H7 (cell line): ENCODE measurements at regions not wholly inside any gene's neighbourhood (a gene's known extent, or its start where the extent isn't known, plus 50 kb on each side); places are given as distances from the start of the nearest gene placed in this dataset.

Experiments used
- DNase-seq: peaks from one replicate; pipeline ENCODE4 v3.0.0; 2012
- H3K27me3 ChIP-seq: 2 replicates; pipeline ENCODE4 v1.6.0; 2011; ENCODE audit warnings: mild to moderate bottlenecking, low read length; ENCODE audit not compliant: control insufficient read depth, insufficient read depth
- H3K36me3 ChIP-seq: replicated peaks from 2 replicates; pipeline ENCODE4 v1.5.1; 2011; ENCODE audit warnings: low read length; ENCODE audit not compliant: control insufficient read depth, insufficient read depth
- H3K4me3 ChIP-seq: 2 replicates; pipeline ENCODE4 v1.5.1; 2011; ENCODE audit warnings: low read depth, mild to moderate bottlenecking, control low read depth, low read length, moderate library complexity; ENCODE audit not compliant: insufficient read depth

GRCh38 chr3:177473184-177473583, 275.9 kb upstream of the TBL1XR1 start:
- DNase-seq = no peak
- no peak overlapping the region for H3K4me3 ChIP-seq
- no peaks in the 10 kb centered on the region for H3K36me3 ChIP-seq
- H3K27me3 ChIP-seq = no peaks in the 10 kb centered on the region

GRCh38 chr3:177473903-177474302, 276.6 kb upstream of the TBL1XR1 start:
- Histone ChIP-seq H3K27me3 (no peaks in the 10 kb centered on the region), H3K36me3 (no peaks in the 10 kb centered on the region), H3K4me3 (no peak overlapping the region)
- DNase-seq = no peak

- DNase-seq = no peak
- Histone ChIP-seq H3K4me3 (no peak overlapping the region), H3K36me3 (no peaks in the 10 kb centered on the region), H3K27me3 (no peaks in the 10 kb centered on the region)
Observed at GRCh38 chr3:177474652-177475355, 277.5 kb upstream of the TBL1XR1 start.

- no peaks in the 10 kb centered on the region for H3K27me3 ChIP-seq
- H3K36me3 ChIP-seq = no peaks in the 10 kb centered on the region
- H3K4me3 ChIP-seq = no peak overlapping the region
- DNase-seq = no peak
Observed at GRCh38 chr3:177475356-177475665, 278.0 kb upstream of the TBL1XR1 start.

- DNase-seq = no peak
- Histone ChIP-seq H3K36me3 (no peaks in the 10 kb centered on the region), H3K27me3 (no peaks in the 10 kb centered on the region), H3K4me3 (no peak overlapping the region)
Observed at GRCh38 chr3:177476495-177476894, 279.2 kb upstream of the TBL1XR1 start.

GRCh38 chr3:177476921-177477435, 279.7 kb upstream of the TBL1XR1 start:
- Histone ChIP-seq H3K4me3 (no peak overlapping the region), H3K27me3 (no peaks in the 10 kb centered on the region), H3K36me3 (no peaks in the 10 kb centered on the region)
- DNase-seq = no peak

- H3K27me3 ChIP-seq = no peaks in the 10 kb centered on the region
- no peak for DNase-seq
- H3K36me3 ChIP-seq = no peaks in the 10 kb centered on the region
- no peak overlapping the region for H3K4me3 ChIP-seq
Observed at GRCh38 chr3:177478170-177478867, 281.0 kb upstream of the TBL1XR1 start.

- H3K36me3 ChIP-seq = no peaks in the 10 kb centered on the region
- no peak overlapping the region for H3K4me3 ChIP-seq
- H3K27me3 ChIP-seq = no peaks in the 10 kb centered on the region
- no peak for DNase-seq
Observed at GRCh38 chr3:177479630-177480029, 282.3 kb upstream of the TBL1XR1 start.

- no peak for DNase-seq
- H3K4me3 ChIP-seq = no peak overlapping the region
- no peaks in the 10 kb centered on the region for H3K27me3 ChIP-seq
- H3K36me3 ChIP-seq = no peaks in the 10 kb centered on the region
Observed at GRCh38 chr3:177481329-177481728, 284.0 kb upstream of the TBL1XR1 start.

GRCh38 chr3:177482048-177482691, 284.9 kb upstream of the TBL1XR1 start:
- no peaks in the 10 kb centered on the region for H3K36me3 ChIP-seq
- no peak overlapping the region for H3K4me3 ChIP-seq
- H3K27me3 ChIP-seq = no peaks in the 10 kb centered on the region
- DNase-seq = no peak

- Histone ChIP-seq H3K4me3 (no peak overlapping the region), H3K36me3 (no peaks in the 10 kb centered on the region), H3K27me3 (no peaks in the 10 kb centered on the region)
- peak; percentile 40 for DNase-seq
Observed at GRCh38 chr3:177483182-177483967, 286.1 kb upstream of the TBL1XR1 start.

- DNase-seq = no peak
- Histone ChIP-seq H3K36me3 (no peaks in the 10 kb centered on the region), H3K27me3 (no peaks in the 10 kb centered on the region), H3K4me3 (no peak overlapping the region)
Observed at GRCh38 chr3:177484206-177484605, 286.9 kb upstream of the TBL1XR1 start.

GRCh38 chr3:177484926-177485325, 287.6 kb upstream of the TBL1XR1 start:
- Histone ChIP-seq H3K36me3 (no peaks in the 10 kb centered on the region), H3K27me3 (no peaks in the 10 kb centered on the region), H3K4me3 (no peak overlapping the region)
- DNase-seq = no peak

- Histone ChIP-seq H3K4me3 (no peak overlapping the region), H3K27me3 (no peaks in the 10 kb centered on the region), H3K36me3 (no peaks in the 10 kb centered on the region)
- no peak for DNase-seq
Observed at GRCh38 chr3:177487635-177488186, 290.4 kb upstream of the TBL1XR1 start.
